CD4-positive, alpha-beta T cell (primary cell): ENCODE measurements at regions not wholly inside any gene's neighbourhood (a gene's known extent, or its start where the extent isn't known, plus 50 kb on each side); places are given as distances from the start of the nearest gene placed in this dataset.

Experiments used
- ATAC-seq: fragments of 200-7000 bp; cut with Tn5 transposase; one replicate; pipeline ENCODE4 v1.10.0; 2022; ENCODE audit warnings: mild to moderate bottlenecking; ENCODE audit not compliant: poor library complexity
- CTCF ChIA-PET: fragments of 350-600 bp; sonication (Branson Sonifier 250); formaldehyde crosslinking; loops from one replicate; lab custom pipeline; 2021; ENCODE audit warnings: antibody characterized with exemption, inconsistent platforms; lab: Charles Lee
- POLR2A ChIA-PET: fragments of 350-600 bp; sonication (Branson Sonifier 250); formaldehyde crosslinking; loops from one replicate; lab custom pipeline; 2021; ENCODE audit warnings: antibody characterized with exemption, inconsistent platforms; lab: Charles Lee
- DNase-seq, 14 experiments: peaks; one replicate each; pipeline ENCODE4 v3.0.0-alpha.2; 2013 to 2020; ENCODE audit warnings: mixed read lengths in 2 of 14
- H3K27ac ChIP-seq, 2 donors: one replicate each; pipeline versions ENCODE4 v1.5.1 to v1.7.0; 2013; ENCODE audit warnings: low read length in 2 of 2, low read depth in 1 of 2, mild to moderate bottlenecking in 1 of 2
- H3K27me3 ChIP-seq, 2 experiments: 1 replicate in 1 of 2; 2 replicates in 1 of 2; pipeline versions ENCODE4 v1.6.1 to v1.7.0; 2013; ENCODE audit warnings: low read length in 2 of 2, control low read depth in 1 of 2, mild to moderate bottlenecking in 1 of 2, moderate library complexity in 1 of 2; ENCODE audit not compliant: insufficient read depth in 2 of 2, control insufficient read depth in 1 of 2
- H3K36me3 ChIP-seq: one replicate; pipeline ENCODE4 v1.6.1; 2013; ENCODE audit warnings: low read length, control low read depth; ENCODE audit not compliant: insufficient read depth
- H3K4me1 ChIP-seq: one replicate; pipeline ENCODE4 v1.6.1; 2013; ENCODE audit warnings: low read length, control low read depth; ENCODE audit not compliant: insufficient read depth
- H3K4me3 ChIP-seq: one replicate; pipeline ENCODE4 v1.5.1; 2013; ENCODE audit warnings: mild to moderate bottlenecking, low read length, moderate library complexity
- H3K9me3 ChIP-seq, 2 experiments: 1 replicate in 1 of 2; 2 replicates in 1 of 2; pipeline versions ENCODE4 v1.6.1 to v1.7.0; 2013; ENCODE audit warnings: low read length in 2 of 2, mild to moderate bottlenecking in 2 of 2, control low read depth in 1 of 2, moderate library complexity in 1 of 2; ENCODE audit not compliant: control insufficient read depth in 1 of 2, insufficient read depth in 1 of 2
- H3K27ac Mint-ChIP-seq: one replicate; pipeline ENCODE4 v1.8.0; 2020; ENCODE audit warnings: mixed read lengths
- H3K27me3 Mint-ChIP-seq: one replicate; pipeline ENCODE4 v1.8.0; 2021; ENCODE audit warnings: mixed read lengths
- H3K36me3 Mint-ChIP-seq: one replicate; pipeline ENCODE4 v1.8.0; 2021; ENCODE audit warnings: low read depth, mixed read lengths
- H3K4me1 Mint-ChIP-seq: one replicate; pipeline ENCODE4 v1.8.0; 2021; ENCODE audit warnings: low read depth, mixed read lengths
- H3K4me3 Mint-ChIP-seq: one replicate; pipeline ENCODE4 v1.8.0; 2020; ENCODE audit warnings: mild to moderate bottlenecking, mixed read lengths
- H3K9me3 Mint-ChIP-seq: one replicate; pipeline ENCODE4 v1.8.0; 2020; ENCODE audit warnings: mixed read lengths
- CTCF ChIP-seq: fragments of 200-600 bp; IDR thresholded peaks from one replicate; pipeline ENCODE4 v1.8.0; 2022; ENCODE audit warnings: antibody characterized with exemption, mild to moderate bottlenecking
- intact Hi-C, 2 experiments: fragments of 100-400 bp; cut with DNase I in 1 of 2; cut with micrococcal nuclease in 1 of 2; formaldehyde crosslinking; loops; one replicate each; pipeline versions ENCODE4 v1.15.1 to v1.9.0; 2023 to 2025; cut with DNase I, micrococcal nuclease

GRCh38 chr4:167955006-167955405 is 137.3 kb upstream of the ANXA10 start:
- DNase-seq, result no peak
- H3K9me3 ChIP-seq, result no peaks in the 10 kb centered on the region
- no peaks in the 10 kb centered on the region for H3K27me3 ChIP-seq
- Mint-ChIP-seq H3K36me3 (peaks cover 5% of the 10 kb centered on the region), H3K27me3 (no peaks in the 10 kb centered on the region), H3K27ac (no peak overlapping the region), H3K4me3 (no peak overlapping the region), H3K9me3 (peaks cover 21% of the 10 kb centered on the region), H3K4me1 (no peaks in the 10 kb centered on the region)
- no peak for TF ChIP-seq CTCF
- CTCF ChIA-PET, result no interaction called here
- POLR2A ChIA-PET, result no interaction called here
- H3K4me3 ChIP-seq, result no peak overlapping the region
- no peak overlapping the region for H3K27ac ChIP-seq
- no peaks in the 10 kb centered on the region for H3K36me3 ChIP-seq
- no peak for ATAC-seq
- H3K4me1 ChIP-seq, result no peaks in the 10 kb centered on the region
- intact Hi-C loops, result no loop called here

- no peak for TF ChIP-seq CTCF
These were observed 135.7 kb upstream of the ANXA10 start for GRCh38 chr4:167956676-167957075.

DNA sequence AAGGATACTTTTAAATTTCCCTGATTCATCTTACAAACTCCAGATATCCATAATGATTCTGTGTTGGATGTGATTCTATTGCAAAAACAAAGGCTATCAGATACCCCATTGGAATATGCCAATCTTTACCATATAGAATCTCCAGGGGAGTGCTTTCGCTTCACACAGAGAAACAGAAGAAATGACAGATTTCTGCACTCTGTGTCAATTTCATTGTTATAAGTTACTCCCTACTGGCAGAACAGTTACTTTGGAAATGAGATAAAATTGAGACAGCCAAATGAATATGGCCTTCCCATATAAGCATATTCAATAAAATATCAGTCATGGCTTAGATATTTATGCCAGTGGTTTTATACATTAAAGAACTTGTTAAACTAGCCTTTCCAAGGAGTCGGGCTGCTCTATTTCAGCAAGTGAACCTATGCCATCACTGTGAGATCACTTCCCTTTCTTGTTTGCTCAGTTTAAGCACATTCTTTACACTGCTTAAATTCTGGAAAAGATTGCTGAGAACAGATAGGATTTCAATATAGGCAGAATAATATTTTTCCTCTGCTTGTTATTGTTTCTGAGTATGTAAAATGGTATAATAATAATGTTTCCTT is 127.5 kb upstream of the ANXA10 start:
- ChIA-PET POLR2A (no interaction called here), CTCF (no interaction called here)
- TF ChIP-seq CTCF, result no peak
- Mint-ChIP-seq H3K9me3 (peaks cover 12% of the 10 kb centered on the region), H3K27me3 (no peaks in the 10 kb centered on the region), H3K4me3 (no peak overlapping the region), H3K4me1 (no peaks in the 10 kb centered on the region), H3K36me3 (no peaks in the 10 kb centered on the region), H3K27ac (no peak overlapping the region)
- no peaks in the 10 kb centered on the region for H3K36me3 ChIP-seq
- H3K4me3 ChIP-seq, result no peak overlapping the region
- H3K27ac ChIP-seq, result no peak overlapping the region
- H3K4me1 ChIP-seq, result no peaks in the 10 kb centered on the region
- H3K27me3 ChIP-seq, result no peaks in the 10 kb centered on the region
- ATAC-seq (no peak), DNase-seq (no peak)
- H3K9me3 ChIP-seq, result no peaks in the 10 kb centered on the region
- intact Hi-C loops, result no loop called here

More at GRCh38 chr4:167956676-167957075, 135.7 kb upstream of the ANXA10 start:
- intact Hi-C loops, result no loop called here
- no peaks in the 10 kb centered on the region for H3K36me3 ChIP-seq
- Mint-ChIP-seq H3K27ac (no peak overlapping the region), H3K4me3 (no peak overlapping the region), H3K4me1 (no peaks in the 10 kb centered on the region), H3K9me3 (peaks cover 26% of the 10 kb centered on the region), H3K27me3 (no peaks in the 10 kb centered on the region), H3K36me3 (peaks cover 5% of the 10 kb centered on the region)
- no peaks in the 10 kb centered on the region for H3K27me3 ChIP-seq
- no peak overlapping the region for H3K27ac ChIP-seq
- no peak overlapping the region for H3K4me3 ChIP-seq
- H3K9me3 ChIP-seq, result no peaks in the 10 kb centered on the region
- no peak for DNase-seq
- no peak for ATAC-seq
- H3K4me1 ChIP-seq, result no peaks in the 10 kb centered on the region
- CTCF ChIA-PET, result no interaction called here
- POLR2A ChIA-PET, result no interaction called here
